Suprapubic skin (tissue), 3 donors: ENCODE measurements at regions not wholly inside any gene's neighbourhood (a gene's known extent, or its start where the extent isn't known, plus 50 kb on each side); places are given as distances from the start of the nearest gene placed in this dataset.

Experiments
- CTCF ChIP-seq, 2 donors: fragments of 200-600 bp in 1 of 2; fragments of 450-650 bp in 1 of 2; sonication (generic) in 1 of 2; IDR thresholded peaks; one replicate each; pipeline ENCODE4 v1.5.1; 2016 to 2019; ENCODE audit warnings: antibody characterized with exemption in 2 of 2, mild to moderate bottlenecking in 1 of 2, moderate library complexity in 1 of 2
- POLR2A ChIP-seq, 2 donors: fragments of 450-650 bp; IDR thresholded peaks; one replicate each; pipeline ENCODE4 v1.6.1; 2017; ENCODE audit warnings: antibody characterized with exemption in 2 of 2, mild to moderate bottlenecking in 2 of 2, moderate library complexity in 2 of 2

DNA sequence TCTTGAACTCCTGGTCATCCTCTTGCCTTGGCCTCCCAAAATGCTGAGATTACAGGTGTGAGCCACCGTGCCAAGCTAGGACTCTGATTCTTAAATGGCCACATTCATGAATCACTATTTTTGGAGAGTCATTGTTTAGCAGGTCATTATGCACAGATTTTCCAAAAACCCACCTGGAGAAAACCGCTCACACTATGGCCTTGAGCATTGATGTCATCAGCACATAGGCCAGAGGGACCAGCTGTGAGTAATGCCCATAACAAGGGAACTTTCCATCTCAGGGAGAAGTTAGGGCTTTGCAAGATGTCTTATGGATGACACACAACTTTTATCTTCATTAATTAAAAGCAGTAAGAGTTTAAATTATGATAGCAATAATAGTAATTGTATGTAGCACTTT, 86.4 kb upstream of the KIF5B start:
- no peak for TF ChIP-seq CTCF (IDR thresholded peaks at IDR 0.05)
- no peak for TF ChIP-seq POLR2A (IDR thresholded peaks at IDR 0.05)
